Gastroesophageal sphincter (tissue), 4 donors: ENCODE measurements at regions not wholly inside any gene's neighbourhood (a gene's known extent, or its start where the extent isn't known, plus 50 kb on each side); places are given as distances from the start of the nearest gene placed in this dataset.

Source experiments
- ATAC-seq: fragments of 150-250 bp; one replicate; pipeline ENCODE4 v1.9.1; 2016; ENCODE audit warnings: mild to moderate bottlenecking, moderate library complexity
- H3K27ac ChIP-seq, 4 donors: fragments of 200-600 bp; sonication (generic) in 3 of 4; 1 replicate in 3 of 4; 2 replicates in 1 of 4; pipeline ENCODE4 v1.5.1; 2016 to 2019
- H3K27me3 ChIP-seq: fragments of 200-600 bp; sonication (generic); one replicate; pipeline ENCODE4 v1.5.1; 2019
- H3K36me3 ChIP-seq, 2 donors: fragments of 200-600 bp; sonication (generic); one replicate each; pipeline ENCODE4 v1.5.1; 2019; ENCODE audit warnings: control low read depth in 1 of 2
- H3K4me1 ChIP-seq, 3 donors: fragments of 200-600 bp; sonication (generic); 1 replicate in 2 of 3; 2 replicates in 1 of 3; pipeline ENCODE4 v1.5.1; 2016 to 2019; ENCODE audit warnings: control low read depth in 2 of 3
- H3K4me3 ChIP-seq, 2 donors: fragments of 200-600 bp; sonication (generic); one replicate each; pipeline ENCODE4 v1.5.1; 2019; ENCODE audit warnings: mild to moderate bottlenecking in 1 of 2, moderate library complexity in 1 of 2
- H3K9me3 ChIP-seq, 3 donors: fragments of 200-600 bp; sonication (generic); one replicate each; pipeline ENCODE4 v1.5.1; 2017 to 2019; ENCODE audit warnings: control low read depth in 2 of 3
- EP300 ChIP-seq: sonication (generic); formaldehyde crosslinking; IDR thresholded peaks from one replicate; pipeline ENCODE4 v1.6.1; 2017; ENCODE audit warnings: antibody characterized with exemption, mild to moderate bottlenecking
- POLR2A ChIP-seq, 2 donors: fragments of 450-650 bp; IDR thresholded peaks; one replicate each; pipeline ENCODE4 v1.6.1; 2017; ENCODE audit warnings: antibody characterized with exemption in 2 of 2, mild to moderate bottlenecking in 2 of 2, moderate library complexity in 1 of 2
- POLR2AphosphoS5 ChIP-seq: sonication (generic); formaldehyde crosslinking; IDR thresholded peaks from one replicate; pipeline ENCODE4 v1.6.1; 2017; ENCODE audit warnings: antibody characterized with exemption
- WGBS, 2 donors: methylation state at CpG; one replicate each; pipeline ENCODE4 v1.1.5; 2018; ENCODE audit warnings: low coverage in 1 of 2; 5-methylcytosine and 5-hydroxymethylcytosine counted together
- TF ChIP-seq, protein P1 (sequence below), 4 experiments: fragments of 200-600 bp in 2 of 4; fragments of 450-650 bp in 2 of 4; sonication (generic) in 1 of 4; IDR thresholded peaks; one replicate each; pipeline ENCODE4 v1.5.1; 2017 to 2019; ENCODE audit warnings: antibody characterized with exemption in 4 of 4, mild to moderate bottlenecking in 2 of 4, moderate library complexity in 2 of 4

DNA sequence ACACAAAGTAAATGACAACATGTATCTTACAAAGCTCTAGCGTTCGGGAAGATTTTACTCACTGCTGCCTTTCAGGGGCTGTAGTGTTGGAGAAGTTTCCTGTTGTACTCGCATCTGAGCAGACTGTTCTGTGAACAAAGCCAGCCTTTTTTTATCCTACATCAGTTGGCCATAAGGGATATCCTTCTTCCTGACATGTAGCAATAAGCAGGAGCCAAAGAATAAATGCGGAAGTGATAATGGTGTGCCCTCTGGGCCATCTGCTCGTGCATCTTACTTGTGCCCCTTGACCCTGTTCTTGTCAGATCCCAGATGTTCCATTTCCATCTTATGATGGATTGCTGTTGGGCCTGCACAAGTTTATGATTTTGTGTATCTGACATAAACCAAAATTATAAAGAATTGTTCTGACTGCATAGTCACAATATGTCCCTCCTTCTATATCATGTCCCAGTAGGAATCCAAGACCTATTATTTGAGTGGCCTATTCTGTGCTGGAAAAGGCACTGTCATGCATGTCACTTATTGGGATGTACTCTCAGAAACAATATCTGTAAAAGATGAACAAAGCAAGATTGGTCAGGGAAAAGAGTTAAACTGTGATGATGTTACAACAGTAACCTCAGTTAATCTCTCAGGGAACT lies 631.3 kb downstream of the NSUN3 start:
- Histone ChIP-seq H3K9me3 (no peaks in the 10 kb centered on the region), H3K27me3 (no peaks in the 10 kb centered on the region), H3K4me3 (no peak overlapping the region), H3K27ac (no peak overlapping the region), H3K36me3 (no peaks in the 10 kb centered on the region), H3K4me1 (no peaks in the 10 kb centered on the region)
- TF ChIP-seq EP300 (no peak), POLR2AphosphoS5 (no peak), POLR2A (IDR thresholded peaks at IDR 0.05) (no peak)
- TF ChIP-seq, protein P1, sequence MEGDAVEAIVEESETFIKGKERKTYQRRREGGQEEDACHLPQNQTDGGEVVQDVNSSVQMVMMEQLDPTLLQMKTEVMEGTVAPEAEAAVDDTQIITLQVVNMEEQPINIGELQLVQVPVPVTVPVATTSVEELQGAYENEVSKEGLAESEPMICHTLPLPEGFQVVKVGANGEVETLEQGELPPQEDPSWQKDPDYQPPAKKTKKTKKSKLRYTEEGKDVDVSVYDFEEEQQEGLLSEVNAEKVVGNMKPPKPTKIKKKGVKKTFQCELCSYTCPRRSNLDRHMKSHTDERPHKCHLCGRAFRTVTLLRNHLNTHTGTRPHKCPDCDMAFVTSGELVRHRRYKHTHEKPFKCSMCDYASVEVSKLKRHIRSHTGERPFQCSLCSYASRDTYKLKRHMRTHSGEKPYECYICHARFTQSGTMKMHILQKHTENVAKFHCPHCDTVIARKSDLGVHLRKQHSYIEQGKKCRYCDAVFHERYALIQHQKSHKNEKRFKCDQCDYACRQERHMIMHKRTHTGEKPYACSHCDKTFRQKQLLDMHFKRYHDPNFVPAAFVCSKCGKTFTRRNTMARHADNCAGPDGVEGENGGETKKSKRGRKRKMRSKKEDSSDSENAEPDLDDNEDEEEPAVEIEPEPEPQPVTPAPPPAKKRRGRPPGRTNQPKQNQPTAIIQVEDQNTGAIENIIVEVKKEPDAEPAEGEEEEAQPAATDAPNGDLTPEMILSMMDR (IDR thresholded peaks at IDR 0.05), result no peak
- WGBS, 2 donors, result 35 to 52% methylated on average over 5 of the region's 5 CpGs
- no peak for ATAC-seq

DNA sequence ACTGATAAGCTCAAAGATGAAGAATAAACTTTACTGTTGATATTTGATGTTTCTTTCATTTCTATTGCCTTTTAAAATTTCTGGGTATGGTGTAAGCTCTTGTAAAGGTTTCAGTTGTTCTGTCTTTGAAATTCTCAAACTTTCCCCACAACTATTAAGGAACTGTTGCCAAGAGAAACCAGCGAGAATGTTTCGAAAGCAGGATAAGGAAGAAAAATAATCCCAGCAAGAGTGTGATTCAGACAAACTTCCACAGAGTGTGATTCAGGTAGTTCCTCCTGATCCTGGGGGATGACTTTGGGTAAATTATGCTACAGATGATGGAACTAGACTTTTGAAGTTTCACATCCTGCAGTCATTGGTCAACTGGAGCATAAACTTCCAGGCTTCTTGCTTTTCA lies 632.0 kb downstream of the NSUN3 start:
- ATAC-seq, result no peak
- 43 to 59% methylated on average over 2 of the region's 2 CpGs for WGBS, 2 donors
- H3K9me3 ChIP-seq, result no peaks in the 10 kb centered on the region

GRCh38 chr3:94704467-94704866 lies 641.6 kb downstream of the NSUN3 start:
- ATAC-seq, result no peak
- H3K9me3 ChIP-seq, result no peaks in the 10 kb centered on the region
- H3K4me3 ChIP-seq, result no peak overlapping the region
- H3K36me3 ChIP-seq, result no peaks in the 10 kb centered on the region
- no peaks in the 10 kb centered on the region for H3K4me1 ChIP-seq
- WGBS, 2 donors, result 58 to 100% methylated on average over 2 to 3 of the region's 3 CpGs
- TF ChIP-seq POLR2AphosphoS5 (no peak), EP300 (no peak), POLR2A (IDR thresholded peaks at IDR 0.05) (no peak)
- TF ChIP-seq, protein P1 (IDR thresholded peaks at IDR 0.05), result no peak
- H3K27ac ChIP-seq, result no peak overlapping the region
- no peaks in the 10 kb centered on the region for H3K27me3 ChIP-seq

More for the DNA sequence above, 632.0 kb downstream of the NSUN3 start:
- Histone ChIP-seq H3K27ac (no peak overlapping the region), H3K36me3 (no peaks in the 10 kb centered on the region), H3K27me3 (no peaks in the 10 kb centered on the region), H3K4me1 (no peaks in the 10 kb centered on the region), H3K4me3 (no peak overlapping the region)
- TF ChIP-seq, protein P1 (IDR thresholded peaks at IDR 0.05), result no peak
- TF ChIP-seq EP300 (no peak), POLR2A (IDR thresholded peaks at IDR 0.05) (no peak), POLR2AphosphoS5 (no peak)

GRCh38 chr3:94709249-94709902 lies 646.5 kb downstream of the NSUN3 start:
- Histone ChIP-seq H3K36me3 (no peaks in the 10 kb centered on the region), H3K27ac (no peak overlapping the region), H3K4me3 (no peak overlapping the region), H3K9me3 (no peaks in the 10 kb centered on the region), H3K27me3 (no peaks in the 10 kb centered on the region), H3K4me1 (no peaks in the 10 kb centered on the region)
- TF ChIP-seq, protein P1 (IDR thresholded peaks at IDR 0.05), result no peak
- TF ChIP-seq EP300, result no peak
- no peak for TF ChIP-seq POLR2A (IDR thresholded peaks at IDR 0.05)
- TF ChIP-seq POLR2AphosphoS5, result no peak
- 56 to 60% methylated on average over 1 of the region's 1 CpG for WGBS, 2 donors
- ATAC-seq, result no peak

GRCh38 chr3:94714194-94714593 lies 651.3 kb downstream of the NSUN3 start:
- Histone ChIP-seq H3K4me3 (no peak overlapping the region), H3K4me1 (no peaks in the 10 kb centered on the region), H3K36me3 (no peaks in the 10 kb centered on the region), H3K27me3 (no peaks in the 10 kb centered on the region), H3K27ac (no peak overlapping the region), H3K9me3 (no peaks in the 10 kb centered on the region)
- TF ChIP-seq POLR2A (IDR thresholded peaks at IDR 0.05) (no peak), EP300 (no peak), POLR2AphosphoS5 (no peak)
- TF ChIP-seq, protein P1 (IDR thresholded peaks at IDR 0.05), result no peak
- ATAC-seq, result no peak
